Neural crest cell (in vitro differentiated cells): ENCODE measurements at regions not wholly inside any gene's neighbourhood (a gene's known extent, or its start where the extent isn't known, plus 50 kb on each side); places are given as distances from the start of the nearest gene placed in this dataset.
"Not testable (repeated sequence)": the region's sequence is repeated elsewhere in the genome, so short reads cannot be mapped to it uniquely, and the experiment has no call there.

Experiments
- DNase-seq: peaks from one replicate; pipeline ENCODE4 v3.0.0; 2021; ENCODE audit warnings: low read depth, mixed read lengths, low spot score
- H3K27ac Mint-ChIP-seq: one replicate; pipeline ENCODE4 v1.8.0; 2021; ENCODE audit warnings: mild to moderate bottlenecking, mixed read lengths; ENCODE audit not compliant: unreplicated experiment
- H3K27me3 Mint-ChIP-seq: 2 replicates; pipeline ENCODE4 v1.8.0; 2021; ENCODE audit warnings: low read depth, mild to moderate bottlenecking, mixed read lengths
- H3K36me3 Mint-ChIP-seq: 2 replicates; pipeline ENCODE4 v1.8.0; 2021; ENCODE audit warnings: low read depth, mild to moderate bottlenecking, mixed read lengths
- H3K4me1 Mint-ChIP-seq: 2 replicates; pipeline ENCODE4 v1.8.0; 2021; ENCODE audit warnings: mixed read lengths
- H3K4me3 Mint-ChIP-seq: one replicate; pipeline ENCODE4 v1.8.0; 2021; ENCODE audit warnings: mild to moderate bottlenecking, mixed read lengths
- H3K9me3 Mint-ChIP-seq: 2 replicates; pipeline ENCODE4 v1.8.0; 2021; ENCODE audit warnings: mixed read lengths

DNA sequence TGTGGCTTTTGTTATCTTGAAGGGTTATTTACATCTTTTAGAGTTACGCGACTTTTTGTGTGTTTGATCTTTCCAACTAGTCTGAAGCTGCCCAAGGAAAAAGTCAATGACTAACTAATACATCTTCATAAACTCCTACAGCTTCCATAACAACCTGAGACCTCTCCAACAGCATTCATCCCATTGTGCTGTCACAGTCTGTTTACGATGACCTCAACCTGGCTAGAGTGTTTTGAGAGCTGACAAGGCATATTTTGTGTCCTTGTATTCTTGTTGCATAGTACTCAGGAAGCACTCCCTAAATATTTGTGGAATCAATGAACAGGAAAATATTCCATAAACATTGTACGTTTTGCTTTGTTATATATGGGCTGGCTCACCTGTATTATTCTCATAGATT lies 140.2 kb upstream of the NBPF9 start:
- H3K4me1 Mint-ChIP-seq, H3K9me3 Mint-ChIP-seq, H3K36me3 Mint-ChIP-seq, DNase-seq, H3K27me3 Mint-ChIP-seq, H3K27ac Mint-ChIP-seq, H3K4me3 Mint-ChIP-seq: not testable (repeated sequence)

DNA sequence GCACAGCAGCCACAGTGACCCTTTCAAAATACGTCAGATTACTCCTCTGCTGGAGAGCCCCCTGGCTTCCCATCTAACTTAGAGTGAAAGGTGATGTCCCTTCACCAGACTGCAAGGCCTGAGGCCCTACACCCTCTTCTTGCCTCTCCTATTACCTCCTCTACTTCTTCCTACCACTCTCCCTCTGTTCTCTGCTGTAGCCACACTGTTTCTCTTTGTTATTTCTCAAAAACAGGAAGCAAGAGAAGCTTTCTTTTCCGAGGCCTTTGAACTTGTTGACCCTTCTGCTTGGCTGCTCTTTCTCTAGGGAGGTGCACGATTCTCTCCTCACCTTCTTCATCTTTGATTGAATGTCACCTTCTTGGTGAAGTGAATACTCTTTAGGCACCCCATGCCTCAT lies 141.3 kb upstream of the NBPF9 start:
- not testable (repeated sequence) for H3K36me3 Mint-ChIP-seq, H3K9me3 Mint-ChIP-seq, H3K4me1 Mint-ChIP-seq, H3K27me3 Mint-ChIP-seq, DNase-seq, H3K27ac Mint-ChIP-seq, H3K4me3 Mint-ChIP-seq

DNA sequence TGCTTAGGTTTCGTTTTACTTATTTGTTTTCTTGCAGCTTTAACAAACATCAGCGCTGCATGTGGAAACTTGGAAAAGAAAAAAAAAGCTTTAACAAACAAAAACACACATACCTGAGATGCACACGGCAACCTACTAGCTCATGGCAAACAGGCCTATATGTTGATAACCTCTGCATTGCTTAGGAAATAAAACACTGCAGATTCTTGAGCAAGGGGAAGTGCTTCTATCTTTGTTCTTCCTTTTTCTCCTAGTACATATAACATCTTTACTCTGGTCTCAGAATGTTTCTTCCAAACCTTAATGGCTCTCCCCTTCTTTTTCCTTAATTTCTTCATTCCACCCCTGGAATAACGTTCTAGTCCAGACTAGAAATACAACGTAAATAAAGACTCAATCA lies 142.9 kb upstream of the NBPF9 start:
- H3K27ac Mint-ChIP-seq, H3K4me3 Mint-ChIP-seq, H3K9me3 Mint-ChIP-seq, H3K27me3 Mint-ChIP-seq, H3K36me3 Mint-ChIP-seq, DNase-seq, H3K4me1 Mint-ChIP-seq: not testable (repeated sequence)

DNA sequence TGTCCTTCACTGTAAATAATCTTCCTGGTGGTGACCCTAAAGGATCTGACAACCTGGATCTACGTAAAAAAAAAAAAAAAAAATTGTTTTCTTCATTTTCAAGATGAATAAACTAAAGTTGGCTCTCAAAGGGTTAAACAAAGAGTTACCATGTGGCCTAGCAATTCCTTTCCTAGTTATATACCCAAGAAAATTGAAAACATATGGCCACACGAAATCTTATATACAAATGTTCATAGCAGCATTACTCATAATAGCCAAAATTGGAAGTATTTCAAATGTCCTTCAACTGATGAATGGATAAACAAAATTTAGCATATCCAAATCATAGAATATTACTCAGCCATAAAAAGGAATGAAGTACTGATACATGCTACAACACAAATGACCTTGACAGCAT lies 145.3 kb upstream of the NBPF9 start:
- H3K4me3 Mint-ChIP-seq, H3K4me1 Mint-ChIP-seq, H3K27ac Mint-ChIP-seq, DNase-seq, H3K9me3 Mint-ChIP-seq, H3K27me3 Mint-ChIP-seq, H3K36me3 Mint-ChIP-seq: not testable (repeated sequence)

DNA sequence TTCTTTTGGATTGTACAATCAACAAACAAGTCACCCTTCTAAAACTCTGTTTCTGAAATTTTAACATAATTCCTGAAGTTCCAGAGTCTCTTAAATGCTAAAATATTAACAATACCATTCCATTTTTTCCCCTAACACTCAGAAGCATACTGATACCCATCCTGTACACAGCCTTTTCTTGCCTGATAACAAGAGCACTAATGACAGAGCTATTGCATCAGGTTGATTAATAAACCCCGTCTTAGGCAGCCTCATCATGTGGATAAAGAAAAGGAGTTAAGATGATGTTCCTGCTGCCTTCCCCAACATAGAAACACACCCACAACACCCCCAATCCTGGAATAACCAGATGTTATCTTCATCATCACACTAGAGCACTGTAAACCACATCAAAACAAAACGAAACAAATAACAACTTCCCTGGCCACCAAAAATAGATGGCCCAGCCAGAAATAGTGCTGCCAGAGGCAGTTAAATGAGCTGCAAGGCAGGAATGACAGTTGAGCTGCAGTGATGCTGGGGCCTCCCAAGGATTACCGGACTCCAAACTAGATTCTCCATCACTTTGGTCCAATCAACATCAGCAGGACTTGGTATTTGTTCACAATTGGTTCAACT lies 146.6 kb upstream of the NBPF9 start:
- not testable (repeated sequence) for H3K9me3 Mint-ChIP-seq, DNase-seq, H3K27me3 Mint-ChIP-seq, H3K4me3 Mint-ChIP-seq, H3K4me1 Mint-ChIP-seq, H3K36me3 Mint-ChIP-seq, H3K27ac Mint-ChIP-seq

DNA sequence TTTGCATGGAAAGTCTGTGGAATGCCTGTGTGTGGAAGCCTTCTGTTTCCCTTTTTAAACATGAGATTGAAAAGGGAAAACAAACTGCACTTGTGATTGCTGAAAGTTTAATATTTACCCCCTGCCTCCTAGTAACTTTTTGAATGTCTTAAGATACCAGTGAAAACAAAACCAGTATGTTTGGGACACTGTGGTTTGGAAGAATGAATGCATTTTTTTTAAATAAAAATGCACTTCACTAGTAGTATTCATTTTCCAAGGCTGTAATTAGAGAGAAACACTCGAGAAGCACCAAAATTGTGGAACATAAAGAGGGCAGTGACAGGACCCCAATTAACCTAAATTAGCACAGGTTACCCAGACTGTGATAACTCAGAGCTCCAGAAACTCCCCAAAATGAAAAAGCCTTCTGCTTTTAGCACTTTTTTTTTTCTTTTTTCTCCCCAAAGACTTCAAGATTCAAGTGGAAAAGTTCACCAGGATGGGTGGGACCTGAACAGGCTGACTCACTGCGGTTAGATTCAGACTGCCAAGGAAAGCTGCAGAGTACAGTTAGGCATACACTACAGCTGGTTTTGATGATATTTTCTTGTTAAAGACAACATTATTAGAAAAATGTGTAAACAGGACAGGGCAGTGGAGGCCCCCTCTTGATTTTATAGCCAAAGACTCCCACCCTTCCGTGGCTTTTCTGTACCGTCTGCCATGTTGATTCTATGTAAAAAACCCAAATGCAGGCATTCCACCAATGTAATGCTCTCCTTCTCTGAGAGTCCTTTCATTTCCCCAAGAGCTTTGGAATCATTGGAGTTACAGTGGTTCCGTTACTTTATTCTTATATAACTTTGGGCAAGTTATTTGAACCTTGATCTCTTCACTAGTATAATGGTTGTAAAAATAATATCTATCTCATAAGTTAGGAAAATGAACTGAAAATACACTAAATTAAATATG lies 151.8 kb upstream of the NBPF9 start:
- H3K4me1 Mint-ChIP-seq, H3K9me3 Mint-ChIP-seq, H3K27ac Mint-ChIP-seq, H3K4me3 Mint-ChIP-seq, H3K27me3 Mint-ChIP-seq, H3K36me3 Mint-ChIP-seq, DNase-seq: not testable (repeated sequence)

DNA sequence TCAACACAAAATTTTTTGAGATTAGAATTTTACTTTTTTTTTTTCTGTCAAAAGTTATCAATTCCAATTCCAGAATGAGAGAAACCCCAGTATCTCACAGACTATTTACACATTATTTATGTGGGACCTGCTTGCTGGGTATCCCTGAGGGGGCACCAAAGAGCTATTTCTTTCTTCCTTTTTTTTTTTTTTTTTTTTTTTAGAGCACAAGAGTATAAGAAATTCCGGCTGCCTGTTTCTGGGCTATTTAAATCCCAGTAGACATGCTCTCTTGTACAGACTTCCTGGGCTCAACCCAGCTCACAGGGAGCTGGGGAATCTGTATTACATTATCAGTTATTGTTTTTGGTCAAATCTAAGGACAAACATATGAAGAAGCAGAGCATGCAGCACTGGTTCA lies 156.9 kb upstream of the NBPF9 start:
- H3K4me3 Mint-ChIP-seq, H3K4me1 Mint-ChIP-seq, H3K36me3 Mint-ChIP-seq, H3K27ac Mint-ChIP-seq, H3K9me3 Mint-ChIP-seq, H3K27me3 Mint-ChIP-seq, DNase-seq: not testable (repeated sequence)

DNA sequence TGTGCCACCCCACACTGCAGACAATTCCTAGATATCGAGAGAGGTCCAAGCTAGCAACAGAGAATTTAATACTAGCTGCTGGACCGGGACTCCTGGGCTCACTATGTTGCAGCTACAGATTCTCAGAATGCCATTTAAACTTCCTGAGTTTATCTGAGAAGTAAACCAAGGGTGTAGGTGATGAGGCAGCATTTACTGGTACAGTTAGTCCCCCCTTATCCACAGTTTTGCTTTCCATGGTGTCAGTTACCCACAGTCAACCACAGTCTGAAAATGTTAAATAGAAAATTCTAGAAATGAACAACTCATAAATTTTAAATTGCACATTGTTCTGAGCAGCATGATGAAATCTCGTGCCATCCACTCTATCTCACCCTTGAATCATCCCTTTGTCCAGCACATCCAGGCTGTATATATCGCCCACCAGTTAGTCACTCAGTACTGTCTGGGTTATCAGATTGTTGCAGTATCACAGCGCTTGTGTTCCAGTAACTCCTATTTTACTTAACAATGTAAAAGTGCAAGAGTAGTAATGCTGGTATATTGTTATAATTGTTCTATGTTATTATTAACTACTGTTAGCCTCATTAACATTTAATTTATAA lies 157.5 kb upstream of the NBPF9 start:
- not testable (repeated sequence) for H3K4me3 Mint-ChIP-seq, H3K4me1 Mint-ChIP-seq, H3K27ac Mint-ChIP-seq, H3K27me3 Mint-ChIP-seq, H3K36me3 Mint-ChIP-seq, H3K9me3 Mint-ChIP-seq, DNase-seq

DNA sequence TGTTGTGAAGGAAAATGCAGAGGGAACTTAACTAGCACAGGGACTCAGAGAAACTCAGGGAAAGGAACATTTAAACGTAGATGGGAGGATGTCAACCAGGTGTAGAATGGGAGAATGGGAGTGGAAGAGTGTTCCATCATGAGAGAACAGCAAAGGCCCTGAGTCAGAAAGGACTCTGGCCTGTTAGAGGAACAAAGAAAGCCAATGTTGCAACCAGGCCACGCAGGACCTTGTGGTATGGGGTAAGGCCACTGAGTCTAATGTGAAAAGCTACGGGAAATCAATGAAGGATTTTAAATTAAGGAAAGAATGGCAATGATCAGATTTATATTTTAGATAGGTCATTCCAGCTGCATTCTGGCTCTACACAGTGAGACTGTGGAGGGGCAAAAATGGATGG lies 163.9 kb upstream of the NBPF9 start:
- H3K36me3 Mint-ChIP-seq, H3K9me3 Mint-ChIP-seq, DNase-seq, H3K4me1 Mint-ChIP-seq, H3K4me3 Mint-ChIP-seq, H3K27me3 Mint-ChIP-seq, H3K27ac Mint-ChIP-seq: not testable (repeated sequence)

DNA sequence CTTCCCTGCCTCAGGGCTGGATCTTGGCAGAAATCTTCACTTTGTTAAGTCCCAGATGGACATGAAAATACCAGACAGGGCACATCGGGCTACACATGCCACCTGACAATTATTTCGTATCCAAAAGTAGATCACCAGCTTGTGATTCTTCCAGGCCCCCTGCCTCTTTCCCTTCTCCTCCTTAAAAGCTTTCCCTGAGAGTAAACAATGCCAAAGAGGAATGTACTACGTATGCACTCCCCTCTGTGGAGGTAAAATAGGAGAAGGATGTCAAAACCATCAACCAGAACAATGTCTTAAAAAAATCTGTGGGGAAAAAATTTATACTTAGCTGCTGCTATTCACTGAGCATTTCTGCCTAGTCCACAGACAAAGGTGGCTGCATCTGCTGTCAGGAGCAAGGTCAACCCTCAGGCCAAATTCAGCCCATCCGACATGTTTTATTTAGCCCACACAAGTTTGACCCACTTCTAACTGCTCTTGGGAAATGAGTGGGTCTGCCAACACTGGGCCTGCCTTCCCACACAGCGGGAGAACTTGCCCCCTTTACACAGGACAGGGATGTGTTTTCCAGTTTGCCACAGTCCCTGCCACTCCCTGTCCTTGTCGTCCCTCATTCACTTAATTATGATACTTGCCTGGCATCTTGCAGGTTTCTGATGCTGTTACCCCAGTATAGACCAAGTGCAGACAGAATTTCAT lies 165.8 kb upstream of the NBPF9 start:
- H3K27ac Mint-ChIP-seq, H3K36me3 Mint-ChIP-seq, H3K27me3 Mint-ChIP-seq, H3K9me3 Mint-ChIP-seq, DNase-seq, H3K4me3 Mint-ChIP-seq, H3K4me1 Mint-ChIP-seq: not testable (repeated sequence)

DNA sequence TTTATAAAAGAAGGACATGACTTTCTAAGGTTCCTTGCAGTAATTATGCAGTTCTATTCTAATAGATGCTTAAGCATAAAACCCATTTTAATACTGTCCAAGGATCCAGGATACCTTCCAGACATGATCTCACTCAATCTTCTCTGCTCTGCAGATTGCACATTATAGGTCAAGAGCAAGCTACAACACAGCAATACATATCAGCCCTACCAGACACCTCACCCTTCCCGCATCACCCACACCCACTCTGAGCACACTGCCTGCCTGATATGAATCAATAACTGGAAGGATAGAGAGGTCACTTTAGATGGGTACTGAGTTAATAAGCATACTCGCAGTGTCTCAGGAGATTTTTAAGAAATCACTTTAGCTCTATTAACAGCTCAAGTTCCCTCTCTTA lies 166.5 kb upstream of the NBPF9 start:
- H3K27me3 Mint-ChIP-seq = not testable (repeated sequence)

DNA sequence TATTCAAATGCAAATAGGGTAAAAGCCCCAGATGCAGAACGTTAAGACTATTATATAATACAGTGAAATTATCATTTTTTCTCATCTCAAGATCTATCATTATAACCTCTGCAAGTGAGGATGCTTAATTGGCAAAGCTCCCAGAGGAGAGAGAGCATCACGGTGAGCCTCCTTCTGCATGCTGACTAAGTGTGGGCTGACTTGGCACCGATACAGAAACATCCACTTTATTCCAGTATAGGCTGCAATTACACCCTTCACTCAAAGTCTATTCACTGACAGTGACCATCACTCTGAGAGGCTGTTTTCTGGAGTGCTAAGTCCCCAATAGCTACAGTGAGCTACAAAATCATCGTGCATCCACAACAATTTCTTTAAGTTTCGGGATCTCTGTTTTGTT lies 171.1 kb upstream of the NBPF9 start:
- not testable (repeated sequence) for H3K36me3 Mint-ChIP-seq, H3K27ac Mint-ChIP-seq, DNase-seq, H3K4me1 Mint-ChIP-seq, H3K27me3 Mint-ChIP-seq, H3K9me3 Mint-ChIP-seq, H3K4me3 Mint-ChIP-seq

More for the DNA sequence above, 166.5 kb upstream of the NBPF9 start:
- H3K4me1 Mint-ChIP-seq, H3K9me3 Mint-ChIP-seq, H3K27ac Mint-ChIP-seq, H3K36me3 Mint-ChIP-seq, DNase-seq, H3K4me3 Mint-ChIP-seq: not testable (repeated sequence)

DNA sequence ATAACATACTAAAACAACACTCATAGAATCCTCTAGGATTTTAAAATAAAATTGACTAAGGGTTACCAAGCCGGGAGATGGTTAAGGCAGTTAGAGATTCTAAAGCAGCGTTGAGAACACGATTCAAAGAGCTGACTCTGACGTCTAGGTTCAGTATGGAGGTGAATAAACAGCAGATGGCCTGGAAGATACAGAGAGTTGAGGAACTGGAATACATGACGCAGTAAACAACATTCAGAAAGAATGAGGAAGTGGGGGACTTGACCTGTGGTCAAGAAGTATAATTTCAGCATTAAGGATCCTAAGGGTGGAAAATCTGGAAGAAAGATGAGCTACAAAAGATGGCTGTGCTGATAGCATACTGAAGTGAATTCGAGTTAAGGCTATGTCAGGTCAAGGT lies 172.5 kb upstream of the NBPF9 start:
- not testable (repeated sequence) for H3K27ac Mint-ChIP-seq, H3K4me3 Mint-ChIP-seq, H3K4me1 Mint-ChIP-seq, H3K36me3 Mint-ChIP-seq, H3K27me3 Mint-ChIP-seq, DNase-seq, H3K9me3 Mint-ChIP-seq
